ENCODE measurements at regions not wholly inside any gene's neighbourhood (a gene's known extent, or its start where the extent isn't known, plus 50 kb on each side); places are given as distances from the start of the nearest gene placed in this dataset.

DNA sequence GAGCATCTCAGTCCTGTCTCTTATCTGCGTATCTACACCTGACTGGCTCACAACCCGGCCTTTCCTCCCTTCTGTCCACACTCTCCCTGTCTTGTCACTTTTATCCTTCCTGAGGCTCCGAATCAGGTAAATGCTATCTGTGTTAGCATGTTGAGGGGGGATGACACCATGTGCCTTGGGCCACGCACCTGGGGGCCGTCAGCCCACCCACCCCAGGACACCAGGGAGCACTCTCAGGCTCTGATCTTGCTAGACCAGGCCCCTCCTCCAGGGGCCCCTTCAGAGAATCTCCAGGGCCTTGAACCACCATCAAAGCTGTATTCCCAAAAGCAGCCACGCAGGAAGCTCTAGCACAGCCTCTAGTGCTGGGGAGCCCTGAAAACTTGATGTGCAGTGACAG, 278.7 kb upstream of the SHH start:
- no peak for TF ChIP-seq LEF1 (IDR thresholded peaks at IDR 0.05; ENCODE audit: borderline replicate concordance)
- TF ChIP-seq CTBP1 (IDR thresholded peaks at IDR 0.05; ENCODE audit: borderline replicate concordance) = no peak
- TF ChIP-seq TARDBP (IDR thresholded peaks at IDR 0.05) = no peak
- TF ChIP-seq, protein P1, sequence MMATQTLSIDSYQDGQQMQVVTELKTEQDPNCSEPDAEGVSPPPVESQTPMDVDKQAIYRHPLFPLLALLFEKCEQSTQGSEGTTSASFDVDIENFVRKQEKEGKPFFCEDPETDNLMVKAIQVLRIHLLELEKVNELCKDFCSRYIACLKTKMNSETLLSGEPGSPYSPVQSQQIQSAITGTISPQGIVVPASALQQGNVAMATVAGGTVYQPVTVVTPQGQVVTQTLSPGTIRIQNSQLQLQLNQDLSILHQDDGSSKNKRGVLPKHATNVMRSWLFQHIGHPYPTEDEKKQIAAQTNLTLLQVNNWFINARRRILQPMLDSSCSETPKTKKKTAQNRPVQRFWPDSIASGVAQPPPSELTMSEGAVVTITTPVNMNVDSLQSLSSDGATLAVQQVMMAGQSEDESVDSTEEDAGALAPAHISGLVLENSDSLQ (IDR thresholded peaks at IDR 0.05) = no peak
- TF ChIP-seq BHLHE40 (IDR thresholded peaks at IDR 0.05; ENCODE audit: borderline replicate concordance) = no peak
- no peak for TF ChIP-seq FOXM1 (IDR thresholded peaks at IDR 0.05; ENCODE audit: borderline replicate concordance)
